ENCODE measurements at regions not wholly inside any gene's neighbourhood (a gene's known extent, or its start where the extent isn't known, plus 50 kb on each side); places are given as distances from the start of the nearest gene placed in this dataset.

- H3K4me2 ChIP-seq: no peak overlapping the region
- no peak for TF ChIP-seq Cebpa-rat (IDR thresholded peaks at IDR 0.05)
- H3K9me3 ChIP-seq (replicated peaks in 1 of 11): no peaks in the 10 kb centered on the region
- H3K27ac ChIP-seq: no peak overlapping the region
- no peak overlapping the region for H3K4me3 ChIP-seq
- peaks cover 0 to 6% (median 0%) of the 10 kb centered on the region in 11 experiments; a peak in 2 of 22 replicates for H4K20me1 ChIP-seq
- no peaks in the 10 kb centered on the region for H3K27me3 ChIP-seq
- H3K9ac ChIP-seq: no peak overlapping the region
- H3K4me1 ChIP-seq: peaks cover 20 to 37% (median 32%) of the 10 kb centered on the region in 10 experiments
- H3K36me3 ChIP-seq: no peaks in the 10 kb centered on the region
These were observed 854.5 kb downstream of the BRD1 start for GRCh38 chr22:48972979-48973693.

GRCh38 chr22:48968201-48968959 is 859.3 kb downstream of the BRD1 start:
- Histone ChIP-seq H3K4me2 (no peak overlapping the region), H3K36me3 (no peaks in the 10 kb centered on the region), H3K27ac (no peak overlapping the region), H3K9me3 (replicated peaks in 1 of 11) (peaks cover 0 to 13% (median 0%) of the 10 kb centered on the region in 11 experiments; a peak in 5 of 22 replicates), H3K4me1 (no peaks in the 10 kb centered on the region), H3K9ac (no peak overlapping the region), H4K20me1 (peaks cover 0 to 2% (median 0%) of the 10 kb centered on the region in 11 experiments; a peak in 1 of 22 replicates), H3K27me3 (no peaks in the 10 kb centered on the region), H3K4me3 (no peak overlapping the region)
- TF ChIP-seq Cebpa-rat (IDR thresholded peaks at IDR 0.05): no peak

- H3K4me3 ChIP-seq: no peak overlapping the region
- peaks cover 0 to 38% (median 0%) of the 10 kb centered on the region in 11 experiments; a peak in 9 of 22 replicates for H3K9me3 ChIP-seq (replicated peaks in 1 of 11)
- no peak overlapping the region for H3K9ac ChIP-seq
- peaks cover 0 to 11% (median 0%) of the 10 kb centered on the region in 11 experiments; a peak in 2 of 22 replicates for H3K27me3 ChIP-seq
- H4K20me1 ChIP-seq: peaks cover 0 to 6% (median 0%) of the 10 kb centered on the region in 11 experiments; a peak in 2 of 22 replicates
- no peak for TF ChIP-seq Cebpa-rat (IDR thresholded peaks at IDR 0.05)
- H3K36me3 ChIP-seq: no peaks in the 10 kb centered on the region
- no peaks in the 10 kb centered on the region; a peak in 1 of 20 replicates for H3K4me1 ChIP-seq
- H3K27ac ChIP-seq: no peak overlapping the region
- H3K4me2 ChIP-seq: no peak overlapping the region
These were observed 864.3 kb downstream of the BRD1 start for GRCh38 chr22:48963405-48963804.

GRCh38 chr22:48961705-48962104 is 866.0 kb downstream of the BRD1 start:
- no peaks in the 10 kb centered on the region for H3K36me3 ChIP-seq
- H4K20me1 ChIP-seq: peaks cover 0 to 6% (median 0%) of the 10 kb centered on the region in 11 experiments; a peak in 2 of 22 replicates
- H3K4me3 ChIP-seq: no peak overlapping the region
- no peak overlapping the region for H3K27ac ChIP-seq
- H3K27me3 ChIP-seq: peaks cover 0 to 13% (median 0%) of the 10 kb centered on the region in 11 experiments; a peak in 3 of 22 replicates
- no peak for TF ChIP-seq Cebpa-rat (IDR thresholded peaks at IDR 0.05)
- peaks cover 0 to 38% (median 0%) of the 10 kb centered on the region in 11 experiments; a peak in 9 of 22 replicates for H3K9me3 ChIP-seq (replicated peaks in 1 of 11)
- no peak overlapping the region for H3K9ac ChIP-seq
- no peak overlapping the region for H3K4me2 ChIP-seq
- no peaks in the 10 kb centered on the region; a peak in 1 of 20 replicates for H3K4me1 ChIP-seq

GRCh38 chr22:48960980-48961660 is 866.6 kb downstream of the BRD1 start:
- no peaks in the 10 kb centered on the region; a peak in 1 of 20 replicates for H3K4me1 ChIP-seq
- no peak overlapping the region for H3K4me2 ChIP-seq
- no peaks in the 10 kb centered on the region for H3K36me3 ChIP-seq
- no peak overlapping the region for H3K9ac ChIP-seq
- TF ChIP-seq Cebpa-rat (IDR thresholded peaks at IDR 0.05): no peak
- H3K4me3 ChIP-seq: no peak overlapping the region
- peaks cover 0 to 38% (median 0%) of the 10 kb centered on the region in 11 experiments; a peak in 9 of 22 replicates for H3K9me3 ChIP-seq (replicated peaks in 1 of 11)
- no peak overlapping the region for H3K27ac ChIP-seq
- H3K27me3 ChIP-seq: peaks cover 0 to 13% (median 0%) of the 10 kb centered on the region in 11 experiments; a peak in 3 of 22 replicates
- H4K20me1 ChIP-seq: peaks cover 0 to 6% (median 0%) of the 10 kb centered on the region in 11 experiments; a peak in 2 of 22 replicates

GRCh38 chr22:48960576-48960975 is 867.1 kb downstream of the BRD1 start:
- H3K4me2 ChIP-seq: no peak overlapping the region

GRCh38 chr22:48959496-48959895 is 868.2 kb downstream of the BRD1 start:
- no peak overlapping the region for H3K4me3 ChIP-seq
- H4K20me1 ChIP-seq: peaks cover 0 to 12% (median 0%) of the 10 kb centered on the region in 11 experiments; a peak in 7 of 22 replicates
- TF ChIP-seq Cebpa-rat (IDR thresholded peaks at IDR 0.05): no peak
- no peak overlapping the region for H3K27ac ChIP-seq
- no peaks in the 10 kb centered on the region for H3K36me3 ChIP-seq
- H3K4me1 ChIP-seq: no peaks in the 10 kb centered on the region; a peak in 1 of 20 replicates
- peaks cover 0 to 36% (median 0%) of the 10 kb centered on the region in 11 experiments; a peak in 9 of 22 replicates for H3K9me3 ChIP-seq (replicated peaks in 1 of 11)
- H3K4me2 ChIP-seq: no peak overlapping the region
- H3K27me3 ChIP-seq: peaks cover 0 to 24% (median 7%) of the 10 kb centered on the region in 11 experiments; a peak in 11 of 22 replicates
- no peak overlapping the region for H3K9ac ChIP-seq

More at GRCh38 chr22:48960576-48960975, 867.1 kb downstream of the BRD1 start:
- no peak for TF ChIP-seq Cebpa-rat (IDR thresholded peaks at IDR 0.05)
- H3K9ac ChIP-seq: no peak overlapping the region
- peaks cover 0 to 13% (median 0%) of the 10 kb centered on the region in 11 experiments; a peak in 5 of 22 replicates for H3K27me3 ChIP-seq
- no peaks in the 10 kb centered on the region for H3K36me3 ChIP-seq
- H4K20me1 ChIP-seq: peaks cover 0 to 9% (median 0%) of the 10 kb centered on the region in 11 experiments; a peak in 5 of 22 replicates
- no peak overlapping the region for H3K4me3 ChIP-seq
- no peaks in the 10 kb centered on the region; a peak in 1 of 20 replicates for H3K4me1 ChIP-seq
- H3K27ac ChIP-seq: no peak overlapping the region
- peaks cover 0 to 38% (median 0%) of the 10 kb centered on the region in 11 experiments; a peak in 9 of 22 replicates for H3K9me3 ChIP-seq (replicated peaks in 1 of 11)

GRCh38 chr22:48957987-48958321 is 869.7 kb downstream of the BRD1 start:
- Histone ChIP-seq H3K9me3 (replicated peaks in 1 of 11) (peaks cover 0 to 21% (median 0%) of the 10 kb centered on the region in 11 experiments; a peak in 9 of 22 replicates), H3K4me1 (no peaks in the 10 kb centered on the region; a peak in 1 of 20 replicates), H3K4me2 (no peak overlapping the region), H4K20me1 (peaks cover 0 to 20% (median 4%) of the 10 kb centered on the region in 11 experiments; a peak in 9 of 22 replicates), H3K27ac (no peak overlapping the region), H3K27me3 (peaks cover 6 to 35% (median 18%) of the 10 kb centered on the region in 11 experiments; a peak in 19 of 22 replicates), H3K36me3 (no peaks in the 10 kb centered on the region), H3K9ac (no peak overlapping the region), H3K4me3 (no peak overlapping the region)
- TF ChIP-seq Cebpa-rat (IDR thresholded peaks at IDR 0.05): no peak
